Liver (tissue), 2 donors: ENCODE measurements at regions not wholly inside any gene's neighbourhood (a gene's known extent, or its start where the extent isn't known, plus 50 kb on each side); places are given as distances from the start of the nearest gene placed in this dataset.

Experiments
- RAD21 ChIP-seq, 2 donors: IDR thresholded peaks; 2 replicates each; pipeline ENCODE4 v1.6.1; 2016; ENCODE audit warnings: antibody characterized with exemption in 2 of 2, mild to moderate bottlenecking in 2 of 2
- TAF1 ChIP-seq: conservative IDR thresholded peaks from 2 replicates; pipeline ENCODE4 v1.6.1; 2016; ENCODE audit warnings: antibody characterized with exemption, mild to moderate bottlenecking
- donor health status: healthy.

GRCh38 chr13:106683179-106683578, 115.2 kb upstream of the ARGLU1 start:
- TF ChIP-seq TAF1 (no peak), RAD21 (IDR thresholded peaks at IDR 0.05) (no peak)
